ENCODE measurements at regions not wholly inside any gene's neighbourhood (a gene's known extent, or its start where the extent isn't known, plus 50 kb on each side); places are given as distances from the start of the nearest gene placed in this dataset.

GRCh38 chr2:8169443-8169842 is 512.4 kb upstream of the ID2 start:
- Histone ChIP-seq H3K27me3 (ENCODE audit: insufficient read depth, low read length) (no peaks in the 10 kb centered on the region), H3K4me2 (ENCODE audit: low read length) (no peak overlapping the region), H2AFZ (ENCODE audit: insufficient read depth, low read length, poor library complexity) (no peak overlapping the region), H3K36me3 (ENCODE audit: control insufficient read depth in 1 of 2, insufficient read depth in 2 of 2, low read length in 2 of 2) (no peaks in the 10 kb centered on the region), H2BK12ac (ENCODE audit: low read length) (no peak overlapping the region), H2BK120ac (ENCODE audit: insufficient read depth, low read length, poor library complexity) (no peak overlapping the region), H3K4me3 (ENCODE audit: low read depth, low read length) (no peak overlapping the region), H3K4ac (ENCODE audit: low read depth, low read length) (no peak overlapping the region), H3K79me2 (ENCODE audit: control insufficient read depth, insufficient read depth, low read length, poor library complexity) (no peaks in the 10 kb centered on the region), H3K79me1 (ENCODE audit: low read length) (no peaks in the 10 kb centered on the region), H3K27ac (ENCODE audit: low read depth, low read length) (no peak overlapping the region), H3K14ac (ENCODE audit: low read length) (no peak overlapping the region), H2BK5ac (ENCODE audit: low read depth, low read length, poor library complexity) (no peak overlapping the region), H3K4me1 (ENCODE audit: control insufficient read depth in 1 of 2, insufficient read depth in 2 of 2, low read length in 2 of 2) (no peaks in the 10 kb centered on the region), H3K23ac (ENCODE audit: low read length) (no peak overlapping the region), H2AK5ac (ENCODE audit: low read length) (no peak overlapping the region), H4K8ac (ENCODE audit: low read depth, low read length) (no peak overlapping the region), H3K18ac (ENCODE audit: low read length) (no peak overlapping the region), H3K9ac (ENCODE audit: low read length) (no peak overlapping the region), H3K9me3 (ENCODE audit: insufficient read depth, low read depth, low read length) (no peaks in the 10 kb centered on the region), H4K12ac (ENCODE audit: low read depth, low read length) (no peak overlapping the region), H4K91ac (ENCODE audit: low read depth, low read length) (no peak overlapping the region)
- WGBS (ENCODE audit: extremely low coverage, insufficient coverage, insufficient read length), result no CpG with 5 or more reads among the region's 3 CpGs
- DNase-seq, result no peak

DNA sequence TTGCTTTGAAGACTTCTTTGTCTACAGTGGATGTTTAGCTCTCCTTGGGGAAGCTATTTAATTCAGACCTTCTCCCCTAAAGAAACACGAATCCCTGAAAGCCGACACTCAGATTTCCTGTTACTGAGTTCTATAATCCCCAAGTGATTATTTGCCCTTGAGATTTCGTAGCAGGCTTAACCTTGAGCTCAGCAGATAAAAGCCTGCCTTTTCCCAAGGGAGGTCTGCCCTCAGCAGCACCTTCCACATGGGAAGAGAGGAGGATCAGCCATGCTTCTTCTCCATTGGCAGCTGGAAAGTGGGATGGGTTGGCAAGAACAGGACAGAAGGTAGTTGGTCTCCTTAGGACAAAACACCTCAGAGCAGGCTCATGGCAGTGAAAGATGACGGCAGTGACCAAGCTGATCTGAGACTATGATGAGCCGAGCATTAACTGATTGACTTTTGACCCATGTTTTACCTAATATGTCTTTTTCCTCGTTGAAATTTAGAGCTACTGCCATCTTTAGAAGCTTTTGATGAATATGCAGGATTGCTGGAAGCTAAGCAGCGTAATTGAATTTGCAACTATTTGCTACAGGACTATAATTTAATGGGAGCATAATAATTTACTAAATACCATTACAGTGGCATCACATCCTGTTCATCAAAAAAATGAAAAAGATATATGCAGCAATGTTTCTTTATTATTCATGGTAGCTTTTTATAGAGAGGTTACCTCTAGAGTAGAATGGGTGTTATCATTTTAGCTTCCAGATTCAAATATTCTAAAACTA is 511.1 kb upstream of the ID2 start:
- Histone ChIP-seq H3K4me2 (ENCODE audit: low read length) (no peak overlapping the region), H3K27ac (ENCODE audit: low read depth, low read length) (no peak overlapping the region), H3K4me3 (ENCODE audit: low read depth, low read length) (no peak overlapping the region), H3K4me1 (ENCODE audit: control insufficient read depth in 1 of 2, insufficient read depth in 2 of 2, low read length in 2 of 2) (no peaks in the 10 kb centered on the region), H3K9me3 (ENCODE audit: insufficient read depth, low read depth, low read length) (no peaks in the 10 kb centered on the region), H4K12ac (ENCODE audit: low read depth, low read length) (no peak overlapping the region), H2BK5ac (ENCODE audit: low read depth, low read length, poor library complexity) (no peak overlapping the region), H2AFZ (ENCODE audit: insufficient read depth, low read length, poor library complexity) (no peak overlapping the region), H3K14ac (ENCODE audit: low read length) (no peak overlapping the region), H4K91ac (ENCODE audit: low read depth, low read length) (no peak overlapping the region), H4K8ac (ENCODE audit: low read depth, low read length) (no peak overlapping the region), H3K36me3 (ENCODE audit: control insufficient read depth in 1 of 2, insufficient read depth in 2 of 2, low read length in 2 of 2) (no peaks in the 10 kb centered on the region), H2AK5ac (ENCODE audit: low read length) (no peak overlapping the region), H3K18ac (ENCODE audit: low read length) (no peak overlapping the region), H3K4ac (ENCODE audit: low read depth, low read length) (no peak overlapping the region), H3K79me1 (ENCODE audit: low read length) (no peaks in the 10 kb centered on the region), H3K23ac (ENCODE audit: low read length) (no peak overlapping the region), H3K79me2 (ENCODE audit: control insufficient read depth, insufficient read depth, low read length, poor library complexity) (no peaks in the 10 kb centered on the region), H2BK120ac (ENCODE audit: insufficient read depth, low read length, poor library complexity) (no peak overlapping the region), H2BK12ac (ENCODE audit: low read length) (no peak overlapping the region), H3K9ac (ENCODE audit: low read length) (no peak overlapping the region), H3K27me3 (ENCODE audit: insufficient read depth, low read length) (no peaks in the 10 kb centered on the region)
- WGBS (ENCODE audit: extremely low coverage, insufficient coverage, insufficient read length), result no CpG with 5 or more reads among the region's 7 CpGs
- DNase-seq, result no peak

DNA sequence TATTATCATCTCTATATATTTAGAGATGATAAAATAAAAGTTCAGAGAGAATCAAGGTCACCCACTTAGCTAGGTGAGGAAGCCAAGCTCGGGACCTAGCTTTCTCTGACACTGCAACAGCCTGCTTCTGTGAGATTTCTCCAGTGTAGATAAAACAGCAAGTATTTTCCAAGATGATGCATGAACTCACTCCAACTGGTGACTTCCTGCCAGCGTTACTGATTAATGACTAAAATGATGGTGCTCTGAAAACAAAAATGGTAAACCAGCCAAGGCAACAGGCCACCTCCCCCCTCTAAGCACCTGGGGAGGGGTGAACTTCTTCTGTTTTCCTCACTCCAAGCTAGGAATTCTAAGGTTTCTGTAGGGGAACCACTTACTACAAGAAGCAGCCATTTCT is 510.2 kb upstream of the ID2 start:
- no peaks in the 10 kb centered on the region for H3K9me3 ChIP-seq (ENCODE audit: insufficient read depth, low read depth, low read length)

GRCh38 chr2:8172661-8173060 is 509.2 kb upstream of the ID2 start:
- H3K9ac ChIP-seq (ENCODE audit: low read length), result no peak overlapping the region
- H3K36me3 ChIP-seq (ENCODE audit: control insufficient read depth in 1 of 2, insufficient read depth in 2 of 2, low read length in 2 of 2), result no peaks in the 10 kb centered on the region

More for the DNA sequence above, 510.2 kb upstream of the ID2 start:
- H2BK120ac ChIP-seq (ENCODE audit: insufficient read depth, low read length, poor library complexity), result no peak overlapping the region
- H4K8ac ChIP-seq (ENCODE audit: low read depth, low read length), result no peak overlapping the region
- H3K4me3 ChIP-seq (ENCODE audit: low read depth, low read length), result no peak overlapping the region
- no peaks in the 10 kb centered on the region for H3K27me3 ChIP-seq (ENCODE audit: insufficient read depth, low read length)
- no peak overlapping the region for H2AK5ac ChIP-seq (ENCODE audit: low read length)
- H4K91ac ChIP-seq (ENCODE audit: low read depth, low read length), result no peak overlapping the region
- H3K4me2 ChIP-seq (ENCODE audit: low read length), result no peak overlapping the region
- H4K12ac ChIP-seq (ENCODE audit: low read depth, low read length), result no peak overlapping the region
- WGBS (ENCODE audit: extremely low coverage, insufficient coverage, insufficient read length), result no CpG with 5 or more reads among the region's 2 CpGs
- H3K27ac ChIP-seq (ENCODE audit: low read depth, low read length), result no peak overlapping the region
- no peak for DNase-seq
- no peak overlapping the region for H2AFZ ChIP-seq (ENCODE audit: insufficient read depth, low read length, poor library complexity)
- no peak overlapping the region for H3K18ac ChIP-seq (ENCODE audit: low read length)
- H3K23ac ChIP-seq (ENCODE audit: low read length), result no peak overlapping the region
- H3K4me1 ChIP-seq (ENCODE audit: control insufficient read depth in 1 of 2, insufficient read depth in 2 of 2, low read length in 2 of 2), result no peaks in the 10 kb centered on the region
- no peaks in the 10 kb centered on the region for H3K79me1 ChIP-seq (ENCODE audit: low read length)
- no peaks in the 10 kb centered on the region for H3K36me3 ChIP-seq (ENCODE audit: control insufficient read depth in 1 of 2, insufficient read depth in 2 of 2, low read length in 2 of 2)
- H3K14ac ChIP-seq (ENCODE audit: low read length), result no peak overlapping the region
- no peaks in the 10 kb centered on the region for H3K79me2 ChIP-seq (ENCODE audit: control insufficient read depth, insufficient read depth, low read length, poor library complexity)
- no peak overlapping the region for H3K9ac ChIP-seq (ENCODE audit: low read length)
- no peak overlapping the region for H2BK5ac ChIP-seq (ENCODE audit: low read depth, low read length, poor library complexity)
- no peak overlapping the region for H3K4ac ChIP-seq (ENCODE audit: low read depth, low read length)
- H2BK12ac ChIP-seq (ENCODE audit: low read length), result no peak overlapping the region

More at GRCh38 chr2:8172661-8173060, 509.2 kb upstream of the ID2 start:
- Histone ChIP-seq H2BK12ac (ENCODE audit: low read length) (no peak overlapping the region), H3K18ac (ENCODE audit: low read length) (no peak overlapping the region), H3K27me3 (ENCODE audit: insufficient read depth, low read length) (no peaks in the 10 kb centered on the region), H4K91ac (ENCODE audit: low read depth, low read length) (no peak overlapping the region), H3K27ac (ENCODE audit: low read depth, low read length) (no peak overlapping the region), H3K23ac (ENCODE audit: low read length) (no peak overlapping the region), H3K14ac (ENCODE audit: low read length) (no peak overlapping the region), H3K4ac (ENCODE audit: low read depth, low read length) (no peak overlapping the region), H2BK120ac (ENCODE audit: insufficient read depth, low read length, poor library complexity) (no peak overlapping the region), H2AFZ (ENCODE audit: insufficient read depth, low read length, poor library complexity) (no peak overlapping the region), H2AK5ac (ENCODE audit: low read length) (no peak overlapping the region), H3K4me3 (ENCODE audit: low read depth, low read length) (no peak overlapping the region), H3K4me1 (ENCODE audit: control insufficient read depth in 1 of 2, insufficient read depth in 2 of 2, low read length in 2 of 2) (no peaks in the 10 kb centered on the region), H4K12ac (ENCODE audit: low read depth, low read length) (no peak overlapping the region), H3K79me1 (ENCODE audit: low read length) (no peaks in the 10 kb centered on the region), H2BK5ac (ENCODE audit: low read depth, low read length, poor library complexity) (no peak overlapping the region), H3K79me2 (ENCODE audit: control insufficient read depth, insufficient read depth, low read length, poor library complexity) (no peaks in the 10 kb centered on the region), H3K4me2 (ENCODE audit: low read length) (no peak overlapping the region), H4K8ac (ENCODE audit: low read depth, low read length) (no peak overlapping the region), H3K9me3 (ENCODE audit: insufficient read depth, low read depth, low read length) (no peaks in the 10 kb centered on the region)
- DNase-seq, result no peak
- no CpG with 5 or more reads among the region's 17 CpGs for WGBS (ENCODE audit: extremely low coverage, insufficient coverage, insufficient read length)

Data from trophoblast cell (in vitro differentiated cells and primary cell).